Mucosa of rectum (tissue), 2 donors: ENCODE measurements at regions not wholly inside any gene's neighbourhood (a gene's known extent, or its start where the extent isn't known, plus 50 kb on each side); places are given as distances from the start of the nearest gene placed in this dataset.
"Not testable (repeated sequence)": the region's sequence is repeated elsewhere in the genome, so short reads cannot be mapped to it uniquely, and the experiment has no call there.

Experiments
- H3K27ac ChIP-seq, 2 donors: one replicate each; pipeline ENCODE4 v1.7.0; 2013; ENCODE audit warnings: inconsistent platforms in 2 of 2, low read depth in 2 of 2, low read length in 2 of 2
- H3K27me3 ChIP-seq, 2 donors: one replicate each; pipeline ENCODE4 v1.7.0; 2013; ENCODE audit warnings: low read length in 2 of 2; ENCODE audit not compliant: control insufficient read depth in 2 of 2, insufficient read depth in 2 of 2
- H3K36me3 ChIP-seq, 2 donors: one replicate each; pipeline ENCODE4 v1.7.0; 2013; ENCODE audit warnings: low read length in 2 of 2; ENCODE audit not compliant: control insufficient read depth in 2 of 2, insufficient read depth in 2 of 2
- H3K4me1 ChIP-seq, 2 donors: one replicate each; pipeline ENCODE4 v1.7.0; 2013; ENCODE audit warnings: low read length in 2 of 2, mild to moderate bottlenecking in 1 of 2; ENCODE audit not compliant: control insufficient read depth in 2 of 2, insufficient read depth in 2 of 2
- H3K4me3 ChIP-seq, 2 donors: one replicate each; pipeline ENCODE4 v1.7.0; 2013; ENCODE audit warnings: low read length in 2 of 2
- H3K9ac ChIP-seq, 2 donors: one replicate each; pipeline ENCODE4 v1.7.0; 2013; ENCODE audit warnings: low read length in 2 of 2, low read depth in 1 of 2, mild to moderate bottlenecking in 1 of 2
- H3K9me3 ChIP-seq, 2 donors: one replicate each; pipeline ENCODE4 v1.7.0; 2013; ENCODE audit warnings: low read length in 2 of 2; ENCODE audit not compliant: control insufficient read depth in 2 of 2
- donor health status: healthy.
- donor health status: Normal muscosa, but diverticular disease.

DNA sequence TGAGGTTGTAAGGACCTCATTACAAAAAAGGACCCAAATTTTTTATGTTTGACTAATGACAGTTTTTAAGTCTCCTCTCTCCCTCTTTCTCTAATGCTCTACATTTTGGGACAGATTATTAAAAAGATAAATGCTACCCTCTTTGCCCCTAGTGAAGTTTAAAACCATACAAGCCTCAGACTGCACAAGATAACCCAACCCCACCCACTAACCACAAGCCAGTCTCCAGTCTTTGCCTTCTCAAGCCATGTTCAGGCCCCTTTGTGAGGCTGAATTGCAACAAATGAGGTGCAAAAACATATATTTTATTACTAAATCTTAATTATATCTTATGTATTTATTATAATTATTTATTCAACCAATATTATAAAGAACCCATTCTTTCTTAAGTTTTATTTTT lies 597.2 kb upstream of the BRINP3 start:
- H3K27me3 ChIP-seq, result no peaks in the 10 kb centered on the region
- no peaks in the 10 kb centered on the region for H3K4me1 ChIP-seq

DNA sequence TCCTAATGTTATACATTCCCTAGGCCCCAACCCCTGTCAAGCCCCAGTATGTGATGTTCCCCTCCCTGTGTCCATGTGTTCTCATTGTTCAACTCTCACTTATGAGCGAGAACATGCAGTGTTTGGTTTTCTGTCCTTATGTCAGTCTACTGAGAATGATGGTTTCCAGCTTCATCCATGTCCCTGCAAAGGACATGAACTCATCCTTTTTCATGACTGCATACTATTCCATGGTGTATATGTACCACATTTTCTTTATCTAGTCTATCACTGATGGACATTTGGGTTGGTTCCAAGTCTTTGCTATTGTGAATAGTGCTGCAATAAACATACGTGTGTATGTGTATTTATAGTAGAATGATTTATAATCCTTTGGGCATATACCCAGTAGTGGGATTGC lies 605.4 kb upstream of the BRINP3 start:
- H3K4me1 ChIP-seq, H3K36me3 ChIP-seq, H3K27me3 ChIP-seq, H3K9ac ChIP-seq, H3K27ac ChIP-seq, H3K9me3 ChIP-seq, H3K4me3 ChIP-seq: not testable (repeated sequence)

More for the DNA sequence above, 597.2 kb upstream of the BRINP3 start:
- H3K9me3 ChIP-seq, result no peaks in the 10 kb centered on the region
- no peak overlapping the region for H3K9ac ChIP-seq
- no peak overlapping the region for H3K4me3 ChIP-seq
- H3K36me3 ChIP-seq, result no peaks in the 10 kb centered on the region
- no peak overlapping the region for H3K27ac ChIP-seq

DNA sequence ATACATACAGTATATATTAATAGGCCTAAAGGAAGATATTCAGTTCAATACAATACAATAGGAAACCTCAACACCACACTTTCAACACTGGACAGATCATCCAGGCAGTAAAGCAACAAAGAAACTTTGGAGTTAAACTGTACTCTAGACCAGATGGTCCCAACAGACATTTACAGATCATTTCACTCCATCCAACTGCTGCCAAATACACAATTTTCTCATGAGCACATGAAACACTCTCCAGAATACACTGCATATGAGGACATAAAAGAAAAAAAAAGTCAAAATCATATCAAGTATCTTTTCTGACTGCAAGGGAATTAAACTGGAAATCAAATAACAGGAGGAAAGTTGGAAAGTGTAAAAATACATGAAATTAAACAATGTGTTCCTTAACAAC lies 607.5 kb upstream of the BRINP3 start:
- H3K27me3 ChIP-seq, result no peaks in the 10 kb centered on the region
- no peaks in the 10 kb centered on the region for H3K36me3 ChIP-seq
- H3K4me3 ChIP-seq, result no peak overlapping the region
- H3K9ac ChIP-seq, result no peak overlapping the region
- no peak overlapping the region for H3K27ac ChIP-seq
- no peaks in the 10 kb centered on the region for H3K9me3 ChIP-seq
- no peaks in the 10 kb centered on the region for H3K4me1 ChIP-seq

DNA sequence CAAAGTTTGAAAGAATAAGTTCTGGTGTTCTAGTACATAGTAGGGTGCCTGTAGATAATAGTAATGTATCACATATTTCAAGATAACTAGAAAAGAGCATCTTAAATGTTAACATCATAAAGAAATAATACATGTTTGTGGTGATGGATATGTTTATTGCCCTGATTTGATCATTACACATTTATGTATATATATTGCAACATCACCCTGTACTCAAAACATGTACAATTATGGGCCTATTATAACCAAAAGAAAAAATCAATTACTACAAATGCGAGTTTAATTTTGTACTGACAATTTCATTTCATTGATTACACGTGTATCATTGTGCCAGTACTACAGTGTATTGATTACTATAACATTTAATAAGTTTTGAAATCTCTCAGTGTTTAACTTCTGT lies 609.2 kb upstream of the BRINP3 start:
- Histone ChIP-seq H3K9ac (no peak overlapping the region), H3K9me3 (no peaks in the 10 kb centered on the region), H3K27me3 (no peaks in the 10 kb centered on the region), H3K4me3 (no peak overlapping the region), H3K36me3 (no peaks in the 10 kb centered on the region), H3K27ac (no peak overlapping the region), H3K4me1 (no peaks in the 10 kb centered on the region)

DNA sequence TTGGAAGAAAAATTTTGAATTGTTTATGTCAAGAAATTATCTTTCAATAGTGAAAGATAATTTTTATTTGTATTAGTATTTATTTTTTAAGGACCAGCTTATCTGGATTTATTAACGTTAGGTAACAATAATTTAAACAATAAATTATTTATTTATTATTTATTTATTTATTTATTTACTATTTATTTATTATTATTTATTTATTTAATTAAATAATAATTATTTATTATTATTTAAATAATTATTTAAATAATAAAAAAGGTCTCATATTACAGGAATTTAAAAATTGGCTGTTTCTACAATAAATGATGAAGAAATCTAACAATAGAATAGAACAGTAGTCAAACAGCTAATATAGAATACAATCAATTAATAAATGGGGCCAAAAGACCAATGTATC lies 618.7 kb upstream of the BRINP3 start:
- no peak overlapping the region for H3K9ac ChIP-seq
- no peaks in the 10 kb centered on the region for H3K36me3 ChIP-seq
- no peak overlapping the region for H3K27ac ChIP-seq
- no peaks in the 10 kb centered on the region for H3K27me3 ChIP-seq
- no peak overlapping the region for H3K4me3 ChIP-seq
- no peaks in the 10 kb centered on the region for H3K4me1 ChIP-seq
- H3K9me3 ChIP-seq, result no peaks in the 10 kb centered on the region

DNA sequence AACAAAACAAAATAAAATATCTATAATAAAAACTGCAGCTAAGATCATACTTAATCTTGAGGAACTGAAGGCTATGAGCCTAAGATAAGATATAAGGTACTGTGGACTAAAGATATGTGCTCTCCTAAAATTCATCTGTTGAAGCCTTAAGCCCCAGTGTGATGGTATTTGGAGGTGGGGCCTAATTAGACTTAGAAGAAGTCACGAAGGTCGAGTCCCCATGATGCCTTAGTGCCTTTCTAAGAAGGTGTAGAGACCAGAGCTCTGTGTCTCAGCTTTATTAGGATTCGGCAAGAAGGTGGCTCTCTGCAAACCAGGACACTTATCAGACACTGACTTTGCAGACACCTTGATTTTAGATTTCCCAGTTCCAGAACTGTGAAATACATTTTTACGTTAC lies 622.0 kb upstream of the BRINP3 start:
- Histone ChIP-seq H3K36me3 (no peaks in the 10 kb centered on the region), H3K9ac (no peak overlapping the region), H3K9me3 (no peaks in the 10 kb centered on the region), H3K27me3 (no peaks in the 10 kb centered on the region), H3K4me1 (no peaks in the 10 kb centered on the region), H3K4me3 (no peak overlapping the region), H3K27ac (no peak overlapping the region)

DNA sequence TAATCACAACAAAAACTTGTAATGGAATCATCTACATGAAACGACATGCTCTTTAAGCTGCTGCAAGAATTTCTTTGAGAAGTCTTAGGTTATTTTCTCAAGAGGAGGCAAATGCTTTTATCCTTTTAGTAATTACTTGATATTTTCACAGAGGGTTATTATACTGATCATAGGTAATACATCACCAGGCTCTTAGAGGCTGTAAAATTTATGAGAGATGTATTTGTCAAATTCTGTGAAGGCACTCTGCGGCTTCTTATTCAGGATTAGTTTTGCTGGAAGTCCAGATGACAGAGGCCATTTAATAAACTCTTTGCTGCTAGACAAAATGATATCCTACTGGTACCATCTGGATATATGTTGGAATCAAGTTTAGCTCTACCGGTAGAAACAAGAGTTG lies 624.3 kb upstream of the BRINP3 start:
- Histone ChIP-seq H3K9me3 (no peaks in the 10 kb centered on the region), H3K27me3 (no peaks in the 10 kb centered on the region), H3K27ac (no peak overlapping the region), H3K36me3 (no peaks in the 10 kb centered on the region), H3K4me1 (no peaks in the 10 kb centered on the region), H3K4me3 (no peak overlapping the region), H3K9ac (no peak overlapping the region)

DNA sequence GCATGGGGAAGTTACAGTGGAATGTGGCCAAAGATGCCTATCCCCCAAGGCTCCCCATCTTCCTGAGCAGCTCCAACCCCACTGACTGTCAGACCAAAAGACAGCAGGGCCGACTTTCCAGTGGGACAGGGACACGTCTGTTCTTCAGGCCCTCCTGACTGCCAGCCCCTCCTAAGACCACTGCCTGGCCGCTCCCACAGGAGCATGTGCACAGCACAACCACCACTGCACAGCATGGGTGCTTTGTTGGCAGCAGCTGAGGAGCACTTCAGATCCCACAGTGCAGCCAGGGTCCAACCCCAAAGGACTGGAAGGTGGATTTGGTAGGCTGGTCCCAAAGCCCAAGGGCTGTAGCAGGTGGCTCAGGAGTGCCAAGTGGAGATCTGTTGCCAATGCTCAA lies 648.3 kb upstream of the BRINP3 start:
- no peaks in the 10 kb centered on the region for H3K4me1 ChIP-seq
- H3K4me3 ChIP-seq, result no peak overlapping the region
- H3K27me3 ChIP-seq, result no peaks in the 10 kb centered on the region
- no peaks in the 10 kb centered on the region for H3K36me3 ChIP-seq
- peaks cover 0 to 2% of the 10 kb centered on the region in 2 donors for H3K9me3 ChIP-seq
- no peak overlapping the region for H3K27ac ChIP-seq
- H3K9ac ChIP-seq, result no peak overlapping the region

DNA sequence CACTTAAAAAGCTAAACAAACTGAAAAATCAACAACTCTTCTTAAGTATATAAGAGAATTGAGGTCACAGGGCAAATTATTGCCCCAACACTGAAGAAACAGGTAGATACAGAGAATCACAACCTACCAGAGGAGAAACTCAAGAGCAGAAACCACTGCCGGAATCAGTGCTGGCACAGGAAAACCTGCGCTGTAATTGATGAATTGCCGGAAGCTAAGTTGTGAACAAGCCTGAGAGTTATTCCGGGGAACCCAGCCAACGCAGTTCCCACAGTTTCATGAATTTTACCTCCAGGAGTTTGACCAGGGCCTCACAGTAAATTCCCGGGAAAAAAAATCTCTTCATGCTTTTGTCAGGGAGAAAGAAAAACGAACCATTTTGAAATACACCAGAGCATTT lies 657.1 kb upstream of the BRINP3 start:
- Histone ChIP-seq H3K27ac (no peak overlapping the region), H3K4me1 (no peaks in the 10 kb centered on the region), H3K27me3 (no peaks in the 10 kb centered on the region), H3K9ac (no peak overlapping the region), H3K36me3 (no peaks in the 10 kb centered on the region), H3K4me3 (no peak overlapping the region), H3K9me3 (no peaks in the 10 kb centered on the region)

DNA sequence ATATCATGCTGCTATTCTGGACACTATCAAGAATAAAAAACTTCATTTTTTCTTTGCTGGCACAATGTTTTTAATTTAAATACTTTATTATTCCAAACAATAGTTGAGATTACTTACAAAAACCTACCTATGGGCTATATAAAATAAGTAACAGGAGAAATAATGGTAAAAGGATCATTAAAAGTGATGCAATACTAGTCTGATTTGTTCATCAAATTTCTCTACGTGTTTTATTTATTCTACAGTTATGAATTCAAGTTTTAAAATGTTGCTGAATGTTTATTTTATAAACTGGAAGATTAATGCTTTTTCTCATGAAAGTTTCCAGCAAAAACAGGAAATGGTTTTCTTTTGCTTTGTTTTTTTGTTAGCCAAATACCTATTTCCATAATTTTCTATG lies 662.4 kb upstream of the BRINP3 start:
- Histone ChIP-seq H3K4me1 (no peaks in the 10 kb centered on the region), H3K9ac (no peak overlapping the region), H3K27me3 (no peaks in the 10 kb centered on the region), H3K36me3 (no peaks in the 10 kb centered on the region), H3K4me3 (no peak overlapping the region), H3K9me3 (no peaks in the 10 kb centered on the region), H3K27ac (no peak overlapping the region)

DNA sequence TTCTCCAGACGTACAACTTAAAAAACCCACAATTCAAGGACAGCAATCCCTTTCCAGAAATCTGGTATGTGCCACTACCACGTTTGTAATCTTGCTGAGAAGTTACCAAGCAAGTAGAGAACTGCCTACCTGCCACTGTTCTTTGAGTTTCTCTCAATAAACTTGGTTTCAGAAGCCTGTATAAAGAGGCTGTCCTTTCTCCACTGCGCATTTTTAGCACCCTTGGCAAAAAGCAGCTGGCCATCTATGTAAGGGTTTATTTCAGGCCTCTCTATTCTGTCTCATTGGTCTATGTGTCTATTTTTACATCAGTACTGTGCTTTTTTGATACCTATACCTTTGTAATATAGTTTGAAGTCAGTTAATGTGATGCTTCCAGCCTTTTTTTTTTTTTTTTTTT lies 665.1 kb upstream of the BRINP3 start:
- Histone ChIP-seq H3K4me3 (no peak overlapping the region), H3K9ac (no peak overlapping the region), H3K27ac (no peak overlapping the region), H3K4me1 (no peaks in the 10 kb centered on the region), H3K9me3 (no peaks in the 10 kb centered on the region), H3K27me3 (no peaks in the 10 kb centered on the region), H3K36me3 (no peaks in the 10 kb centered on the region)
